ENCODE measurements at regions not wholly inside any gene's neighbourhood (a gene's known extent, or its start where the extent isn't known, plus 50 kb on each side); places are given as distances from the start of the nearest gene placed in this dataset.

- 100% methylated on average over 2 of the region's 4 CpGs; no CpG with 5 or more reads in 1 of the 2 experiments for WGBS, 2 experiments (ENCODE audit: extremely low coverage in 1 of 2, insufficient coverage in 1 of 2, insufficient read length in 1 of 2, insufficient replicate concordance in 2 of 2, low coverage in 1 of 2, low lambda C conversion rate in 2 of 2, missing lambda C conversion rate in 1 of 2)
- Histone ChIP-seq H3K23me2 (ENCODE audit: low read depth, low read length) (no peaks in the 10 kb centered on the region), H2BK5ac (ENCODE audit: low read depth, low read length) (no peak overlapping the region), H2AFZ (ENCODE audit: low read length) (no peak overlapping the region), H2BK120ac (replicated peaks; ENCODE audit: low read depth, low read length) (no peak overlapping the region), H3K79me1 (ENCODE audit: low read depth, low read length) (no peaks in the 10 kb centered on the region), H4K20me1 (replicated peaks in 1 of 2; ENCODE audit: control insufficient read depth in 1 of 2, insufficient read depth in 2 of 2, low read length in 2 of 2) (no peaks in the 10 kb centered on the region), H2BK12ac (ENCODE audit: low read depth, low read length) (no peak overlapping the region), H3K9me3 (ENCODE audit: insufficient read depth in 2 of 2, low read depth in 1 of 2, low read length in 1 of 2) (no peaks in the 10 kb centered on the region), H2BK20ac (ENCODE audit: low read length) (no peak overlapping the region), H3K4me3 (ENCODE audit: extremely low read depth in 1 of 4, insufficient read depth in 2 of 4, low read depth in 3 of 4, low read length in 4 of 4) (no peak overlapping the region), H2AK5ac (ENCODE audit: low read depth, low read length) (no peak overlapping the region), H4K5ac (ENCODE audit: insufficient read length, low read depth, low read length) (no peak overlapping the region), H4K91ac (replicated peaks; ENCODE audit: insufficient read length, low read length) (no peak overlapping the region), H3K27ac (ENCODE audit: low read depth, low read length) (no peak overlapping the region), H3K4me2 (ENCODE audit: insufficient read depth in 1 of 2, low read depth in 2 of 2, low read length in 2 of 2) (no peak overlapping the region), H2BK15ac (ENCODE audit: low read length) (no peak overlapping the region), H3K14ac (ENCODE audit: insufficient read length) (no peak overlapping the region), H3K56ac (replicated peaks; ENCODE audit: insufficient read length, low read depth, low read length) (no peak overlapping the region), H3K9ac (replicated peaks in 1 of 4; ENCODE audit: extremely low read depth in 1 of 4, low read depth in 3 of 4, low read length in 3 of 4) (no peak overlapping the region), H3K79me2 (ENCODE audit: control insufficient read depth in 1 of 2, insufficient read depth in 2 of 2, low read length in 2 of 2) (no peaks in the 10 kb centered on the region), H3K4me1 (replicated peaks in 1 of 4; ENCODE audit: control insufficient read depth in 3 of 4, insufficient read depth in 4 of 4, low read length in 3 of 4) (no peaks in the 10 kb centered on the region), H3K23ac (ENCODE audit: insufficient read length) (no peak overlapping the region), H3K36me3 (ENCODE audit: control insufficient read depth in 2 of 4, insufficient read depth in 4 of 4, low read length in 3 of 4) (no peaks in the 10 kb centered on the region), H3K27me3 (replicated peaks in 1 of 4; ENCODE audit: control insufficient read depth in 3 of 4, extremely low read depth in 1 of 4, insufficient read depth in 3 of 4, low read length in 3 of 4) (no peaks in the 10 kb centered on the region), H4K8ac (ENCODE audit: extremely low read depth, insufficient read depth, low read length) (no peak overlapping the region), H3K18ac (ENCODE audit: extremely low read depth, low read length) (no peak overlapping the region), H3K4ac (replicated peaks; ENCODE audit: insufficient read length, low read depth, low read length) (no peak overlapping the region)
- POLR2A ChIA-PET (ENCODE audit: partially characterized antibody), result no interaction called here
- no peak for FAIRE-seq
- no peak for DNase-seq (ENCODE audit: low read depth in 1 of 2, low spot score in 2 of 2)
- TF ChIP-seq CEBPB (IDR thresholded peaks at IDR 0.05; ENCODE audit: low read depth, low read length) (no peak), EZH2 (IDR thresholded peaks at IDR 0.05; ENCODE audit: low read depth, low read length, severe bottlenecking) (no peak), NANOG (IDR thresholded peaks at IDR 0.05; ENCODE audit: insufficient read depth, low read depth, low read length, poor library complexity, severe bottlenecking) (no peak), BCL11A (IDR thresholded peaks at IDR 0.05; ENCODE audit: low read depth in 2 of 2, low read length in 2 of 2) (no peak), YY1 (IDR thresholded peaks at IDR 0.05; ENCODE audit: low read depth, low read length) (no peak), ASH2L (IDR thresholded peaks at IDR 0.05; ENCODE audit: low read length) (no peak), CHD2 (IDR thresholded peaks at IDR 0.05; ENCODE audit: low read length) (no peak), CBX5 (IDR thresholded peaks at IDR 0.05; ENCODE audit: low read depth, low read length) (no peak)
- TF ChIP-seq, protein P1, sequence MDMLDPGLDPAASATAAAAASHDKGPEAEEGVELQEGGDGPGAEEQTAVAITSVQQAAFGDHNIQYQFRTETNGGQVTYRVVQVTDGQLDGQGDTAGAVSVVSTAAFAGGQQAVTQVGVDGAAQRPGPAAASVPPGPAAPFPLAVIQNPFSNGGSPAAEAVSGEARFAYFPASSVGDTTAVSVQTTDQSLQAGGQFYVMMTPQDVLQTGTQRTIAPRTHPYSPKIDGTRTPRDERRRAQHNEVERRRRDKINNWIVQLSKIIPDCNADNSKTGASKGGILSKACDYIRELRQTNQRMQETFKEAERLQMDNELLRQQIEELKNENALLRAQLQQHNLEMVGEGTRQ (IDR thresholded peaks at IDR 0.05; ENCODE audit: low read length), result no peak
- CTCF ChIA-PET (ENCODE audit: partially characterized antibody), result interaction anchor here (0.6 to 1.8 kb wide), 5 partner anchors 10 to 548 kb away, joined by 3 to 4 read pairs (median 3); no protein-coding TSS in a partner anchor
Measured at GRCh38 chr5:155836089-155836803, 490.7 kb upstream of the SGCD start.

Data from H1 (cell line).